GM23338 (cell line): ENCODE measurements at regions not wholly inside any gene's neighbourhood (a gene's known extent, or its start where the extent isn't known, plus 50 kb on each side); places are given as distances from the start of the nearest gene placed in this dataset.
A peak's percentile ranks its signal among the peaks of the same experiment; 100 is the strongest.

Experiments
- ATAC-seq: fragments of 200-7000 bp; cut with Tn5 transposase; 3 replicates; pipeline ENCODE4 v1.9.1; 2020
- DNase-seq: peaks from one replicate; pipeline ENCODE4 v3.0.0-alpha.2; 2015; ENCODE audit warnings: low spot score
- H2AFZ ChIP-seq: fragments of 200-600 bp; sonication (generic); 2 replicates; pipeline ENCODE4 v1.8.0; 2016; ENCODE audit warnings: antibody characterized with exemption, mild to moderate bottlenecking, moderate library complexity
- H3F3A ChIP-seq: fragments of 200-600 bp; sonication (generic); replicated peaks from 2 replicates; pipeline ENCODE4 v1.8.0; 2017; ENCODE audit warnings: antibody characterized with exemption, mixed run types, low read depth
- H3K27ac ChIP-seq: fragments of 200-600 bp; sonication (generic); 2 replicates; pipeline ENCODE4 v1.6.1; 2016; ENCODE audit warnings: low read depth
- H3K27me3 ChIP-seq: fragments of 200-600 bp; sonication (generic); 2 replicates; pipeline ENCODE4 v1.8.0; 2016; ENCODE audit warnings: mild to moderate bottlenecking, mixed run types, moderate library complexity; ENCODE audit not compliant: insufficient read depth
- H3K36me3 ChIP-seq: fragments of 200-600 bp; sonication (generic); 2 replicates; pipeline ENCODE4 v1.8.0; 2016; ENCODE audit warnings: mild to moderate bottlenecking; ENCODE audit not compliant: insufficient read depth
- H3K4me1 ChIP-seq: fragments of 200-600 bp; sonication (generic); 2 replicates; pipeline ENCODE4 v1.8.0; 2016; ENCODE audit warnings: mild to moderate bottlenecking, moderate library complexity; ENCODE audit not compliant: insufficient read depth
- H3K4me2 ChIP-seq: fragments of 200-600 bp; sonication (generic); 2 replicates; pipeline ENCODE4 v1.7.1; 2017; ENCODE audit warnings: mixed run types
- H3K4me3 ChIP-seq: fragments of 200-600 bp; sonication (generic); 2 replicates; pipeline ENCODE4 v1.6.1; 2016; ENCODE audit warnings: mixed run types
- H3K79me2 ChIP-seq: fragments of 200-600 bp; sonication (generic); replicated peaks from 2 replicates; pipeline ENCODE4 v1.8.0; 2017; ENCODE audit warnings: mild to moderate bottlenecking; ENCODE audit not compliant: insufficient read depth
- H3K9me2 ChIP-seq: fragments of 200-600 bp; sonication (generic); 2 replicates; pipeline ENCODE4 v1.8.0; 2017; ENCODE audit not compliant: insufficient read depth
- H4K20me1 ChIP-seq: fragments of 200-600 bp; sonication (generic); replicated peaks from 2 replicates; pipeline ENCODE4 v1.8.0; 2017; ENCODE audit warnings: mild to moderate bottlenecking; ENCODE audit not compliant: insufficient read depth
- H3K27ac Mint-ChIP-seq: 2 replicates; pipeline ENCODE4 v1.8.0; 2020; ENCODE audit warnings: inconsistent platforms, mild to moderate bottlenecking, moderate library complexity, mixed read lengths
- H3K27me3 Mint-ChIP-seq: 3 replicates; pipeline ENCODE4 v1.8.0; 2022; ENCODE audit warnings: low read depth, mild to moderate bottlenecking, moderate library complexity, mixed read lengths, inconsistent platforms; ENCODE audit not compliant: insufficient read depth, poor library complexity
- H3K36me3 Mint-ChIP-seq: 3 replicates; pipeline ENCODE4 v1.8.0; 2021; ENCODE audit warnings: low read depth, mild to moderate bottlenecking, inconsistent platforms, moderate library complexity, mixed read lengths
- H3K4me1 Mint-ChIP-seq: 3 replicates; pipeline ENCODE4 v1.8.0; 2020; ENCODE audit warnings: mild to moderate bottlenecking, inconsistent platforms, mixed read lengths
- H3K4me3 Mint-ChIP-seq: 3 replicates; pipeline ENCODE4 v1.8.0; 2021; ENCODE audit warnings: moderate library complexity, mild to moderate bottlenecking, inconsistent platforms, mixed read lengths
- H3K9me3 Mint-ChIP-seq: 3 replicates; pipeline ENCODE4 v1.8.0; 2020; ENCODE audit warnings: moderate library complexity, mild to moderate bottlenecking, inconsistent platforms, mixed read lengths
- CREB1 ChIP-seq: fragments of 250-450 bp; sonication (Bioruptor Pico); IDR thresholded peaks from 2 replicates; pipeline ENCODE4 v1.5.0; 2020; ENCODE audit warnings: low read depth, mild to moderate bottlenecking, moderate library complexity
- CTCF ChIP-seq, 2 experiments: fragments of 200-600 bp in 1 of 2; sonication (generic) in 1 of 2; conservative IDR thresholded peaks; 2 replicates each; pipeline versions ENCODE4 v1.5.1 to v1.6.1; 2016 to 2017; ENCODE audit warnings: antibody characterized with exemption in 2 of 2, low read depth in 2 of 2, mild to moderate bottlenecking in 2 of 2, moderate library complexity in 1 of 2
- ETS1 ChIP-seq: IDR thresholded peaks from 2 replicates; pipeline ENCODE4 v1.6.1; 2016; ENCODE audit warnings: antibody characterized with exemption
- EZH2 ChIP-seq: fragments of 200-600 bp; sonication (generic); IDR thresholded peaks from one replicate; pipeline ENCODE4 v1.8.0; 2017; ENCODE audit warnings: antibody characterized with exemption, mild to moderate bottlenecking, low read depth; ENCODE audit not compliant: unreplicated experiment
- EZH2phosphoT487 ChIP-seq: fragments of 200-600 bp; sonication (generic); IDR thresholded peaks from one replicate; pipeline ENCODE4 v1.8.1; 2018; ENCODE audit warnings: antibody characterized with exemption; ENCODE audit not compliant: unreplicated experiment
- JUNB ChIP-seq: IDR thresholded peaks from one replicate; pipeline ENCODE4 v1.6.1; 2016; ENCODE audit warnings: antibody characterized with exemption; ENCODE audit not compliant: unreplicated experiment
- NANOG ChIP-seq: IDR thresholded peaks from 2 replicates; pipeline ENCODE4 v1.6.1; 2016; ENCODE audit warnings: antibody characterized with exemption, borderline replicate concordance
- POLR2AphosphoS5 ChIP-seq: IDR thresholded peaks from 2 replicates; pipeline ENCODE4 v1.6.1; 2016; ENCODE audit warnings: antibody characterized with exemption, low read depth
- STAT1 ChIP-seq: IDR thresholded peaks from one replicate; pipeline ENCODE4 v1.6.1; 2016; ENCODE audit warnings: antibody characterized with exemption; ENCODE audit not compliant: unreplicated experiment
- ZNF114 ChIP-seq: fragments of 250-450 bp; sonication (Bioruptor Pico); IDR thresholded peaks from 2 replicates; pipeline ENCODE4 v1.5.0; 2020; ENCODE audit warnings: mild to moderate bottlenecking, moderate library complexity
- ZNF331 ChIP-seq: fragments of 250-450 bp; sonication (Bioruptor Pico); IDR thresholded peaks from 2 replicates; pipeline ENCODE4 v1.5.0; 2020; ENCODE audit warnings: low read depth, mild to moderate bottlenecking, moderate library complexity
- TF ChIP-seq, protein P1 (sequence below): IDR thresholded peaks from one replicate; pipeline ENCODE4 v1.6.1; 2018; ENCODE audit warnings: antibody characterized with exemption; ENCODE audit not compliant: unreplicated experiment
- TF ChIP-seq, protein P2 (sequence below): fragments of 250-450 bp; sonication (Bioruptor Pico); IDR thresholded peaks from 2 replicates; pipeline ENCODE4 v1.5.0; 2020; ENCODE audit warnings: mild to moderate bottlenecking, moderate library complexity

- Histone ChIP-seq H3F3A (no peaks in the 10 kb centered on the region), H3K9me2 (peaks cover 4% of the 10 kb centered on the region; the same call in 1 of the 2 replicates), H3K27me3 (no peaks in the 10 kb centered on the region), H4K20me1 (no peaks in the 10 kb centered on the region), H3K4me2 (no peak overlapping the region), H3K79me2 (no peaks in the 10 kb centered on the region), H2AFZ (peak overlapping the region; percentile 38; the same call in 1 of the 2 replicates), H3K27ac (no peak overlapping the region), H3K4me3 (no peak overlapping the region), H3K36me3 (no peaks in the 10 kb centered on the region), H3K4me1 (no peaks in the 10 kb centered on the region)
- Mint-ChIP-seq H3K4me3 (no peak overlapping the region), H3K4me1 (peaks cover 14% of the 10 kb centered on the region), H3K27me3 (peaks cover 10% of the 10 kb centered on the region), H3K36me3 (no peaks in the 10 kb centered on the region), H3K27ac (no peak overlapping the region), H3K9me3 (no peaks in the 10 kb centered on the region)
- TF ChIP-seq, protein P1, sequence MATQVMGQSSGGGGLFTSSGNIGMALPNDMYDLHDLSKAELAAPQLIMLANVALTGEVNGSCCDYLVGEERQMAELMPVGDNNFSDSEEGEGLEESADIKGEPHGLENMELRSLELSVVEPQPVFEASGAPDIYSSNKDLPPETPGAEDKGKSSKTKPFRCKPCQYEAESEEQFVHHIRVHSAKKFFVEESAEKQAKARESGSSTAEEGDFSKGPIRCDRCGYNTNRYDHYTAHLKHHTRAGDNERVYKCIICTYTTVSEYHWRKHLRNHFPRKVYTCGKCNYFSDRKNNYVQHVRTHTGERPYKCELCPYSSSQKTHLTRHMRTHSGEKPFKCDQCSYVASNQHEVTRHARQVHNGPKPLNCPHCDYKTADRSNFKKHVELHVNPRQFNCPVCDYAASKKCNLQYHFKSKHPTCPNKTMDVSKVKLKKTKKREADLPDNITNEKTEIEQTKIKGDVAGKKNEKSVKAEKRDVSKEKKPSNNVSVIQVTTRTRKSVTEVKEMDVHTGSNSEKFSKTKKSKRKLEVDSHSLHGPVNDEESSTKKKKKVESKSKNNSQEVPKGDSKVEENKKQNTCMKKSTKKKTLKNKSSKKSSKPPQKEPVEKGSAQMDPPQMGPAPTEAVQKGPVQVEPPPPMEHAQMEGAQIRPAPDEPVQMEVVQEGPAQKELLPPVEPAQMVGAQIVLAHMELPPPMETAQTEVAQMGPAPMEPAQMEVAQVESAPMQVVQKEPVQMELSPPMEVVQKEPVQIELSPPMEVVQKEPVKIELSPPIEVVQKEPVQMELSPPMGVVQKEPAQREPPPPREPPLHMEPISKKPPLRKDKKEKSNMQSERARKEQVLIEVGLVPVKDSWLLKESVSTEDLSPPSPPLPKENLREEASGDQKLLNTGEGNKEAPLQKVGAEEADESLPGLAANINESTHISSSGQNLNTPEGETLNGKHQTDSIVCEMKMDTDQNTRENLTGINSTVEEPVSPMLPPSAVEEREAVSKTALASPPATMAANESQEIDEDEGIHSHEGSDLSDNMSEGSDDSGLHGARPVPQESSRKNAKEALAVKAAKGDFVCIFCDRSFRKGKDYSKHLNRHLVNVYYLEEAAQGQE: no peak
- TF ChIP-seq, protein P2, sequence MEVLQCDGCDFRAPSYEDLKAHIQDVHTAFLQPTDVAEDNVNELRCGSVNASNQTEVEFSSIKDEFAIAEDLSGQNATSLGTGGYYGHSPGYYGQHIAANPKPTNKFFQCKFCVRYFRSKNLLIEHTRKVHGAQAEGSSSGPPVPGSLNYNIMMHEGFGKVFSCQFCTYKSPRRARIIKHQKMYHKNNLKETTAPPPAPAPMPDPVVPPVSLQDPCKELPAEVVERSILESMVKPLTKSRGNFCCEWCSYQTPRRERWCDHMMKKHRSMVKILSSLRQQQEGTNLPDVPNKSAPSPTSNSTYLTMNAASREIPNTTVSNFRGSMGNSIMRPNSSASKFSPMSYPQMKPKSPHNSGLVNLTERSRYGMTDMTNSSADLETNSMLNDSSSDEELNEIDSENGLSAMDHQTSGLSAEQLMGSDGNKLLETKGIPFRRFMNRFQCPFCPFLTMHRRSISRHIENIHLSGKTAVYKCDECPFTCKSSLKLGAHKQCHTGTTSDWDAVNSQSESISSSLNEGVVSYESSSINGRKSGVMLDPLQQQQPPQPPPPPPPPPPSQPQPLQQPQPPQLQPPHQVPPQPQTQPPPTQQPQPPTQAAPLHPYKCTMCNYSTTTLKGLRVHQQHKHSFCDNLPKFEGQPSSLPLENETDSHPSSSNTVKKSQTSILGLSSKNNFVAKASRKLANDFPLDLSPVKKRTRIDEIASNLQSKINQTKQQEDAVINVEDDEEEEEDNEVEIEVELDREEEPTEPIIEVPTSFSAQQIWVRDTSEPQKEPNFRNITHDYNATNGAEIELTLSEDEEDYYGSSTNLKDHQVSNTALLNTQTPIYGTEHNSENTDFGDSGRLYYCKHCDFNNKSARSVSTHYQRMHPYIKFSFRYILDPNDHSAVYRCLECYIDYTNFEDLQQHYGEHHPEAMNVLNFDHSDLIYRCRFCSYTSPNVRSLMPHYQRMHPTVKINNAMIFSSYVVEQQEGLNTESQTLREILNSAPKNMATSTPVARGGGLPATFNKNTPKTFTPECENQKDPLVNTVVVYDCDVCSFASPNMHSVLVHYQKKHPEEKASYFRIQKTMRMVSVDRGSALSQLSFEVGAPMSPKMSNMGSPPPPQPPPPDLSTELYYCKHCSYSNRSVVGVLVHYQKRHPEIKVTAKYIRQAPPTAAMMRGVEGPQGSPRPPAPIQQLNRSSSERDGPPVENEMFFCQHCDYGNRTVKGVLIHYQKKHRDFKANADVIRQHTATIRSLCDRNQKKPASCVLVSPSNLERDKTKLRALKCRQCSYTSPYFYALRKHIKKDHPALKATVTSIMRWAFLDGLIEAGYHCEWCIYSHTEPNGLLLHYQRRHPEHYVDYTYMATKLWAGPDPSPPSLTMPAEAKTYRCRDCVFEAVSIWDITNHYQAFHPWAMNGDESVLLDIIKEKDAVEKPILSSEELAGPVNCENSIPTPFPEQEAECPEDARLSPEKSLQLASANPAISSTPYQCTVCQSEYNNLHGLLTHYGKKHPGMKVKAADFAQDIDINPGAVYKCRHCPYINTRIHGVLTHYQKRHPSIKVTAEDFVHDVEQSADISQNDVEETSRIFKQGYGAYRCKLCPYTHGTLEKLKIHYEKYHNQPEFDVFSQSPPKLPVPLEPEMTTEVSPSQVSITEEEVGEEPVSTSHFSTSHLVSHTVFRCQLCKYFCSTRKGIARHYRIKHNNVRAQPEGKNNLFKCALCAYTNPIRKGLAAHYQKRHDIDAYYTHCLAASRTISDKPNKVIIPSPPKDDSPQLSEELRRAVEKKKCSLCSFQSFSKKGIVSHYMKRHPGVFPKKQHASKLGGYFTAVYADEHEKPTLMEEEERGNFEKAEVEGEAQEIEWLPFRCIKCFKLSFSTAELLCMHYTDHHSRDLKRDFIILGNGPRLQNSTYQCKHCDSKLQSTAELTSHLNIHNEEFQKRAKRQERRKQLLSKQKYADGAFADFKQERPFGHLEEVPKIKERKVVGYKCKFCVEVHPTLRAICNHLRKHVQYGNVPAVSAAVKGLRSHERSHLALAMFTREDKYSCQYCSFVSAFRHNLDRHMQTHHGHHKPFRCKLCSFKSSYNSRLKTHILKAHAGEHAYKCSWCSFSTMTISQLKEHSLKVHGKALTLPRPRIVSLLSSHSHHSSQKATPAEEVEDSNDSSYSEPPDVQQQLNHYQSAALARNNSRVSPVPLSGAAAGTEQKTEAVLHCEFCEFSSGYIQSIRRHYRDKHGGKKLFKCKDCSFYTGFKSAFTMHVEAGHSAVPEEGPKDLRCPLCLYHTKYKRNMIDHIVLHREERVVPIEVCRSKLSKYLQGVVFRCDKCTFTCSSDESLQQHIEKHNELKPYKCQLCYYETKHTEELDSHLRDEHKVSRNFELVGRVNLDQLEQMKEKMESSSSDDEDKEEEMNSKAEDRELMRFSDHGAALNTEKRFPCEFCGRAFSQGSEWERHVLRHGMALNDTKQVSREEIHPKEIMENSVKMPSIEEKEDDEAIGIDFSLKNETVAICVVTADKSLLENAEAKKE (CRISPR knock-in tag): no peak
- TF ChIP-seq CTCF (conservative IDR thresholded peaks at IDR 0.05; ENCODE audit: low read depth in 2 of 2) (no peak), EZH2phosphoT487 (no peak), ETS1 (no peak), JUNB (no peak), ZNF331 (no peak), NANOG (no peak), CREB1 (CRISPR knock-in tag) (no peak), ZNF114 (CRISPR knock-in tag) (no peak), EZH2 (no peak), STAT1 (no peak), POLR2AphosphoS5 (no peak)
- DNase-seq (no peak), ATAC-seq (peak; percentile 61)
These were observed 333.2 kb downstream of the RPS24 start for GRCh38 chr10:78366663-78367411.
